ENCODE measurements at regions not wholly inside any gene's neighbourhood (a gene's known extent, or its start where the extent isn't known, plus 50 kb on each side); places are given as distances from the start of the nearest gene placed in this dataset.
"Not testable (repeated sequence)": the region's sequence is repeated elsewhere in the genome, so short reads cannot be mapped to it uniquely, and the experiment has no call there.

- H3K9ac ChIP-seq (ENCODE audit: low read length); CTCF ChIA-PET; H3K27ac ChIP-seq (ENCODE audit: low read depth, low read length); H3K4me2 ChIP-seq (ENCODE audit: low read length); H3K9me2 ChIP-seq (ENCODE audit: insufficient read depth); DNase-seq (ENCODE audit: low read depth, low spot score); H2AFZ ChIP-seq (ENCODE audit: low read depth, low read length, poor library complexity, severe bottlenecking); H3K36me3 ChIP-seq (ENCODE audit: control insufficient read depth in 1 of 2, insufficient read depth in 2 of 2, low read length in 2 of 2); RAD21 ChIA-PET (ENCODE audit: low non-redundant PET in 1 of 2, low total read pairs in 2 of 2, uncharacterized antibody in 2 of 2, unreplicated experiment in 2 of 2); H3K9me3 ChIP-seq (ENCODE audit: control insufficient read depth in 1 of 2, insufficient read depth in 1 of 2, low read depth in 1 of 2, low read length in 2 of 2); ATAC-seq; H3K27me3 ChIP-seq (ENCODE audit: insufficient read depth, low read length); H3K4me1 ChIP-seq (ENCODE audit: control insufficient read depth in 1 of 2, insufficient read depth in 2 of 2, low read length in 2 of 2); BruUV-seq (replicated peaks); H3K4me3 ChIP-seq (replicated peaks in 1 of 2; ENCODE audit: low read depth in 1 of 2, low read length in 2 of 2); H4K20me1 ChIP-seq (ENCODE audit: insufficient read depth); POLR2A ChIA-PET; intact Hi-C loops (cut with micrococcal nuclease): not testable (repeated sequence)
- H3K79me2 ChIP-seq (ENCODE audit: insufficient read depth, low read length), result peaks cover 18% of the 10 kb centered on the region; the same call in 1 of the 2 replicates
Measured at GRCh38 chr2:87500951-87501350, 246.9 kb upstream of the PLGLB2 start.

- RAD21 ChIA-PET (ENCODE audit: low non-redundant PET in 1 of 2, low total read pairs in 2 of 2, uncharacterized antibody in 2 of 2, unreplicated experiment in 2 of 2); intact Hi-C loops (cut with micrococcal nuclease); H3K9me3 ChIP-seq (ENCODE audit: control insufficient read depth in 1 of 2, insufficient read depth in 1 of 2, low read depth in 1 of 2, low read length in 2 of 2); H3K27me3 ChIP-seq (ENCODE audit: insufficient read depth, low read length); BruUV-seq (replicated peaks); POLR2A ChIA-PET; H3K27ac ChIP-seq (ENCODE audit: low read depth, low read length); DNase-seq (ENCODE audit: low read depth, low spot score); H3K9me2 ChIP-seq (ENCODE audit: insufficient read depth); H3K36me3 ChIP-seq (ENCODE audit: control insufficient read depth in 1 of 2, insufficient read depth in 2 of 2, low read length in 2 of 2); H3K4me1 ChIP-seq (ENCODE audit: control insufficient read depth in 1 of 2, insufficient read depth in 2 of 2, low read length in 2 of 2); H3K4me2 ChIP-seq (ENCODE audit: low read length); H2AFZ ChIP-seq (ENCODE audit: low read depth, low read length, poor library complexity, severe bottlenecking); H4K20me1 ChIP-seq (ENCODE audit: insufficient read depth); H3K4me3 ChIP-seq (replicated peaks in 1 of 2; ENCODE audit: low read depth in 1 of 2, low read length in 2 of 2); H3K9ac ChIP-seq (ENCODE audit: low read length); CTCF ChIA-PET: not testable (repeated sequence)
- H3K79me2 ChIP-seq (ENCODE audit: insufficient read depth, low read length), result peaks cover 12% of the 10 kb centered on the region
- peak; percentile 52; the same call in 1 of the 2 replicates for ATAC-seq
Measured at GRCh38 chr2:87502948-87503347, 244.9 kb upstream of the PLGLB2 start.

GRCh38 chr2:87505239-87505638 lies 242.6 kb upstream of the PLGLB2 start:
- BruUV-seq (replicated peaks); H3K9me2 ChIP-seq (ENCODE audit: insufficient read depth); DNase-seq (ENCODE audit: low read depth, low spot score); H3K27me3 ChIP-seq (ENCODE audit: insufficient read depth, low read length); POLR2A ChIA-PET; H3K36me3 ChIP-seq (ENCODE audit: control insufficient read depth in 1 of 2, insufficient read depth in 2 of 2, low read length in 2 of 2); H3K79me2 ChIP-seq (ENCODE audit: insufficient read depth, low read length); ATAC-seq; H3K4me2 ChIP-seq (ENCODE audit: low read length); H3K9me3 ChIP-seq (ENCODE audit: control insufficient read depth in 1 of 2, insufficient read depth in 1 of 2, low read depth in 1 of 2, low read length in 2 of 2); H3K4me3 ChIP-seq (replicated peaks in 1 of 2; ENCODE audit: low read depth in 1 of 2, low read length in 2 of 2); CTCF ChIA-PET; H3K27ac ChIP-seq (ENCODE audit: low read depth, low read length); RAD21 ChIA-PET (ENCODE audit: low non-redundant PET in 1 of 2, low total read pairs in 2 of 2, uncharacterized antibody in 2 of 2, unreplicated experiment in 2 of 2); H3K4me1 ChIP-seq (ENCODE audit: control insufficient read depth in 1 of 2, insufficient read depth in 2 of 2, low read length in 2 of 2); H2AFZ ChIP-seq (ENCODE audit: low read depth, low read length, poor library complexity, severe bottlenecking); intact Hi-C loops (cut with micrococcal nuclease); H3K9ac ChIP-seq (ENCODE audit: low read length); H4K20me1 ChIP-seq (ENCODE audit: insufficient read depth): not testable (repeated sequence)

- CTCF ChIA-PET; BruUV-seq (replicated peaks); H3K79me2 ChIP-seq (ENCODE audit: insufficient read depth, low read length); RAD21 ChIA-PET (ENCODE audit: low non-redundant PET in 1 of 2, low total read pairs in 2 of 2, uncharacterized antibody in 2 of 2, unreplicated experiment in 2 of 2); POLR2A ChIA-PET; DNase-seq (ENCODE audit: low read depth, low spot score); H4K20me1 ChIP-seq (ENCODE audit: insufficient read depth); H3K9me3 ChIP-seq (ENCODE audit: control insufficient read depth in 1 of 2, insufficient read depth in 1 of 2, low read depth in 1 of 2, low read length in 2 of 2); intact Hi-C loops (cut with micrococcal nuclease); H3K4me1 ChIP-seq (ENCODE audit: control insufficient read depth in 1 of 2, insufficient read depth in 2 of 2, low read length in 2 of 2); H3K27me3 ChIP-seq (ENCODE audit: insufficient read depth, low read length); H2AFZ ChIP-seq (ENCODE audit: low read depth, low read length, poor library complexity, severe bottlenecking); H3K27ac ChIP-seq (ENCODE audit: low read depth, low read length); H3K4me3 ChIP-seq (replicated peaks in 1 of 2; ENCODE audit: low read depth in 1 of 2, low read length in 2 of 2); H3K36me3 ChIP-seq (ENCODE audit: control insufficient read depth in 1 of 2, insufficient read depth in 2 of 2, low read length in 2 of 2); ATAC-seq; H3K4me2 ChIP-seq (ENCODE audit: low read length); H3K9ac ChIP-seq (ENCODE audit: low read length); H3K9me2 ChIP-seq (ENCODE audit: insufficient read depth): not testable (repeated sequence)
Measured at GRCh38 chr2:87505909-87506308, 242.0 kb upstream of the PLGLB2 start.
